HAP-1 (cell line): ENCODE measurements at regions not wholly inside any gene's neighbourhood (a gene's known extent, or its start where the extent isn't known, plus 50 kb on each side); places are given as distances from the start of the nearest gene placed in this dataset.
"Not testable (repeated sequence)": the region's sequence is repeated elsewhere in the genome, so short reads cannot be mapped to it uniquely, and the experiment has no call there.

Experiments
- DNase-seq, 2 experiments: peaks; one replicate each; pipeline ENCODE4 v3.0.0-alpha.2; 2016 to 2020; ENCODE audit warnings: low spot score in 2 of 2
- H3K27me3 ChIP-seq: fragments of 250-450 bp; sonication (Bioruptor Pico); 2 replicates; pipeline ENCODE4 v1.5.1; 2020; ENCODE audit warnings: low read depth, mild to moderate bottlenecking, moderate library complexity
- H3K36me3 ChIP-seq: fragments of 250-450 bp; sonication (Bioruptor Pico); replicated peaks from 2 replicates; pipeline ENCODE4 v1.5.1; 2020; ENCODE audit warnings: mild to moderate bottlenecking
- H3K4me1 ChIP-seq: fragments of 250-450 bp; sonication (Bioruptor Pico); 2 replicates; pipeline ENCODE4 v1.5.1; 2020; ENCODE audit warnings: mild to moderate bottlenecking
- H3K4me3 ChIP-seq: fragments of 250-450 bp; sonication (Bioruptor Pico); 2 replicates; pipeline ENCODE4 v1.5.1; 2020; ENCODE audit warnings: mild to moderate bottlenecking, moderate library complexity
- H3K9me3 ChIP-seq: fragments of 250-450 bp; sonication (Bioruptor Pico); 2 replicates; pipeline ENCODE4 v1.5.1; 2020; ENCODE audit warnings: mild to moderate bottlenecking, moderate library complexity
- in situ Hi-C: fragments of 300-500 bp; cut with MboI; formaldehyde crosslinking; loops from 3 replicates; pipeline ENCODE4 v1.14.3; 2020; ENCODE audit warnings: low sequenced_read_pairs, inconsistent platforms, mixed read lengths

- no peak for DNase-seq
- in situ Hi-C loops: no loop called here
Observed at GRCh38 chr6:90890683-90891330, 303.9 kb upstream of the MAP3K7 start.

GRCh38 chr6:90887764-90888163 is 300.9 kb upstream of the MAP3K7 start:
- in situ Hi-C loops: no loop called here

More at GRCh38 chr6:90890683-90891330, 303.9 kb upstream of the MAP3K7 start:
- no peaks in the 10 kb centered on the region for H3K9me3 ChIP-seq
- H3K4me3 ChIP-seq: no peak overlapping the region
- H3K4me1 ChIP-seq: no peaks in the 10 kb centered on the region
- no peaks in the 10 kb centered on the region for H3K36me3 ChIP-seq
- no peaks in the 10 kb centered on the region for H3K27me3 ChIP-seq

GRCh38 chr6:90885611-90886056 is 298.8 kb upstream of the MAP3K7 start:
- H3K4me3 ChIP-seq: no peak overlapping the region
- H3K9me3 ChIP-seq: no peaks in the 10 kb centered on the region
- DNase-seq: no peak
- in situ Hi-C loops: no loop called here
- H3K36me3 ChIP-seq: no peaks in the 10 kb centered on the region
- no peaks in the 10 kb centered on the region for H3K4me1 ChIP-seq
- H3K27me3 ChIP-seq: no peaks in the 10 kb centered on the region

More at GRCh38 chr6:90887764-90888163, 300.9 kb upstream of the MAP3K7 start:
- DNase-seq: no peak
- H3K4me1 ChIP-seq: no peaks in the 10 kb centered on the region
- no peaks in the 10 kb centered on the region for H3K27me3 ChIP-seq
- H3K4me3 ChIP-seq: no peak overlapping the region
- H3K9me3 ChIP-seq: no peaks in the 10 kb centered on the region
- H3K36me3 ChIP-seq: no peaks in the 10 kb centered on the region

- H3K9me3 ChIP-seq, in situ Hi-C loops, H3K4me1 ChIP-seq, DNase-seq, H3K27me3 ChIP-seq, H3K36me3 ChIP-seq, H3K4me3 ChIP-seq: not testable (repeated sequence)
Observed at GRCh38 chr6:90885137-90885536, 298.3 kb upstream of the MAP3K7 start.

- DNase-seq: no peak
- in situ Hi-C loops: no loop called here
- no peaks in the 10 kb centered on the region for H3K4me1 ChIP-seq
Observed at GRCh38 chr6:90877616-90878015, 290.7 kb upstream of the MAP3K7 start.

GRCh38 chr6:90874931-90875330 is 288.1 kb upstream of the MAP3K7 start:
- DNase-seq: no peak
- no peaks in the 10 kb centered on the region for H3K36me3 ChIP-seq
- in situ Hi-C loops: no loop called here
- no peak overlapping the region for H3K4me3 ChIP-seq
- H3K27me3 ChIP-seq: peaks cover 7% of the 10 kb centered on the region; the same call in 1 of the 2 replicates
- H3K9me3 ChIP-seq: no peaks in the 10 kb centered on the region
- H3K4me1 ChIP-seq: no peaks in the 10 kb centered on the region

More at GRCh38 chr6:90877616-90878015, 290.7 kb upstream of the MAP3K7 start:
- H3K4me3 ChIP-seq: no peak overlapping the region
- peaks cover 5% of the 10 kb centered on the region; the same call in 1 of the 2 replicates for H3K27me3 ChIP-seq
- no peaks in the 10 kb centered on the region for H3K9me3 ChIP-seq
- no peaks in the 10 kb centered on the region for H3K36me3 ChIP-seq

- no peaks in the 10 kb centered on the region for H3K9me3 ChIP-seq
- DNase-seq: no peak
- no peaks in the 10 kb centered on the region for H3K36me3 ChIP-seq
- no peaks in the 10 kb centered on the region for H3K4me1 ChIP-seq
- in situ Hi-C loops: no loop called here
- H3K4me3 ChIP-seq: no peak overlapping the region
- peaks cover 7% of the 10 kb centered on the region; the same call in 1 of the 2 replicates for H3K27me3 ChIP-seq
Observed at GRCh38 chr6:90872981-90873380, 286.1 kb upstream of the MAP3K7 start.

GRCh38 chr6:90870561-90870960 is 283.7 kb upstream of the MAP3K7 start:
- DNase-seq: no peak
- H3K9me3 ChIP-seq: no peaks in the 10 kb centered on the region
- H3K4me1 ChIP-seq: no peaks in the 10 kb centered on the region
- in situ Hi-C loops: no loop called here
- H3K4me3 ChIP-seq: no peak overlapping the region
- H3K27me3 ChIP-seq: peaks cover 7% of the 10 kb centered on the region; the same call in 1 of the 2 replicates
- no peaks in the 10 kb centered on the region for H3K36me3 ChIP-seq

- no peak overlapping the region for H3K4me3 ChIP-seq
- H3K4me1 ChIP-seq: no peaks in the 10 kb centered on the region
- H3K27me3 ChIP-seq: peaks cover 6% of the 10 kb centered on the region; the same call in 1 of the 2 replicates
- no peaks in the 10 kb centered on the region for H3K9me3 ChIP-seq
- in situ Hi-C loops: no loop called here
- H3K36me3 ChIP-seq: no peaks in the 10 kb centered on the region
- DNase-seq: no peak
Observed at GRCh38 chr6:90868656-90869055, 281.8 kb upstream of the MAP3K7 start.

- in situ Hi-C loops: no loop called here
- Histone ChIP-seq H3K27me3 (0 out of 2 replicates have a peak, but pooled peaks cover 2% of the 10 kb centered on the region), H3K4me1 (no peaks in the 10 kb centered on the region), H3K9me3 (no peaks in the 10 kb centered on the region), H3K4me3 (no peak overlapping the region), H3K36me3 (no peaks in the 10 kb centered on the region)
- no peak for DNase-seq
Observed at GRCh38 chr6:90868256-90868655, 281.4 kb upstream of the MAP3K7 start.

- no peak overlapping the region for H3K4me3 ChIP-seq
- H3K27me3 ChIP-seq: no peaks in the 10 kb centered on the region
- H3K9me3 ChIP-seq: no peaks in the 10 kb centered on the region
- DNase-seq: no peak
- no peaks in the 10 kb centered on the region for H3K4me1 ChIP-seq
- in situ Hi-C loops: no loop called here
- H3K36me3 ChIP-seq: no peaks in the 10 kb centered on the region
Observed at GRCh38 chr6:90865513-90865912, 278.6 kb upstream of the MAP3K7 start.

GRCh38 chr6:90863043-90863442 is 276.2 kb upstream of the MAP3K7 start:
- no peaks in the 10 kb centered on the region for H3K9me3 ChIP-seq
- no peak for DNase-seq
- no peaks in the 10 kb centered on the region for H3K4me1 ChIP-seq
- H3K27me3 ChIP-seq: no peaks in the 10 kb centered on the region
- H3K36me3 ChIP-seq: no peaks in the 10 kb centered on the region
- H3K4me3 ChIP-seq: no peak overlapping the region
- in situ Hi-C loops: no loop called here

- H3K27me3 ChIP-seq: no peaks in the 10 kb centered on the region
- H3K36me3 ChIP-seq: no peaks in the 10 kb centered on the region
- no peak overlapping the region for H3K4me3 ChIP-seq
- H3K9me3 ChIP-seq: no peaks in the 10 kb centered on the region
- no peaks in the 10 kb centered on the region for H3K4me1 ChIP-seq
- in situ Hi-C loops: no loop called here
- peak; percentile 12 to 38 for DNase-seq
Observed at GRCh38 chr6:90860822-90861601, 274.1 kb upstream of the MAP3K7 start.

GRCh38 chr6:90859612-90860011 is 272.7 kb upstream of the MAP3K7 start:
- H3K36me3 ChIP-seq: no peaks in the 10 kb centered on the region
- no peak overlapping the region for H3K4me3 ChIP-seq
- in situ Hi-C loops: no loop called here
- H3K9me3 ChIP-seq: no peaks in the 10 kb centered on the region
- DNase-seq: no peak
- H3K27me3 ChIP-seq: no peaks in the 10 kb centered on the region
- H3K4me1 ChIP-seq: no peaks in the 10 kb centered on the region
